ENCODE measurements at regions not wholly inside any gene's neighbourhood (a gene's known extent, or its start where the extent isn't known, plus 50 kb on each side); places are given as distances from the start of the nearest gene placed in this dataset.

DNA sequence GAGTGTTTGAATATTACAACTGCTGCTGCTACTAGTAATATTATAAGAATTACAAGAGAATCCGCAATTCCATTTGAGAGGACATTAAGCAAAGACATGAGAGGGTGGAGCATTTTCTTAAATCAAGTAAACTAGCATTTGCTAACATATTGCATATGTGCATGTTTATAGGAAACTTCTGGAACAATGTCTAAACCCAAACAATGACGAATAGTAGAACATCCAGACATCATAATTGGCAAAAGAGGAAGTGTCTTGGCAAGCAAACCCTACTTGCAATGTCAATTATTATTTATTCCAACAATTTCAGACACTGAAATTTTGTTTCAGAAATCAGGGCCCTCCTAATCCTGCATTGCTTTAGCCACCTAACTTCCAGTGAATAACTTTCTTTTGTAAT, 1155.3 kb upstream of the GJE1 start:
- H3K36me3 ChIP-seq = no peaks in the 10 kb centered on the region
- 49% methylated on average over 2 of the region's 2 CpGs for WGBS
- no peak overlapping the region for H3K4me3 ChIP-seq
- DNase-seq (ENCODE audit: low spot score in 2 of 2) = no peak
- no peak overlapping the region for H3K27ac ChIP-seq
- H3K9me3 ChIP-seq = no peaks in the 10 kb centered on the region
- no peak for TF ChIP-seq POLR2AphosphoS5 (IDR thresholded peaks at IDR 0.05)
- TF ChIP-seq EP300 (IDR thresholded peaks at IDR 0.05) = no peak
- no peak for TF ChIP-seq POLR2A (IDR thresholded peaks at IDR 0.05)
- TF ChIP-seq, protein P1, sequence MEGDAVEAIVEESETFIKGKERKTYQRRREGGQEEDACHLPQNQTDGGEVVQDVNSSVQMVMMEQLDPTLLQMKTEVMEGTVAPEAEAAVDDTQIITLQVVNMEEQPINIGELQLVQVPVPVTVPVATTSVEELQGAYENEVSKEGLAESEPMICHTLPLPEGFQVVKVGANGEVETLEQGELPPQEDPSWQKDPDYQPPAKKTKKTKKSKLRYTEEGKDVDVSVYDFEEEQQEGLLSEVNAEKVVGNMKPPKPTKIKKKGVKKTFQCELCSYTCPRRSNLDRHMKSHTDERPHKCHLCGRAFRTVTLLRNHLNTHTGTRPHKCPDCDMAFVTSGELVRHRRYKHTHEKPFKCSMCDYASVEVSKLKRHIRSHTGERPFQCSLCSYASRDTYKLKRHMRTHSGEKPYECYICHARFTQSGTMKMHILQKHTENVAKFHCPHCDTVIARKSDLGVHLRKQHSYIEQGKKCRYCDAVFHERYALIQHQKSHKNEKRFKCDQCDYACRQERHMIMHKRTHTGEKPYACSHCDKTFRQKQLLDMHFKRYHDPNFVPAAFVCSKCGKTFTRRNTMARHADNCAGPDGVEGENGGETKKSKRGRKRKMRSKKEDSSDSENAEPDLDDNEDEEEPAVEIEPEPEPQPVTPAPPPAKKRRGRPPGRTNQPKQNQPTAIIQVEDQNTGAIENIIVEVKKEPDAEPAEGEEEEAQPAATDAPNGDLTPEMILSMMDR (IDR thresholded peaks at IDR 0.05) = no peak
- no peaks in the 10 kb centered on the region for H3K27me3 ChIP-seq
- H3K4me1 ChIP-seq = peaks cover 15% of the 10 kb centered on the region

DNA sequence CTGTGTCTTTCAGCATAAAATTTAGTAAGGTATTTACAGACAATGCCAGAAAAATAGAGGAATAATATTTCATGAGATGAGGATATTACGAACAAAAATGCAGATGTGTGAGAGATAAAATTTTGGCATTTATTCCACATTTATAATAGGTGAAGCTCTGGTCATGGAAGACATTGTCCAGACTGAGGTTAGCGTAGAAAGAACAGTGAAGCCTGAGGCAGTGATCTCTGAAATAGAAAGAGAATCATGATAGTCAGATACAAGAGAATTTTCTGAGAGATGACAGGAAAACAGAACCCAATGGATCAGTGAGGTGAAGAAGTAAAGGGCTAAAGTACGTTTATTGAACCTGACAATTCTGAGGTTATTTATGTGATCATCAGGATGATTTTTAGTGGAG, 1155.9 kb upstream of the GJE1 start:
- 54% methylated on average over 3 of the region's 3 CpGs for WGBS
- no peak overlapping the region for H3K4me3 ChIP-seq
- no peaks in the 10 kb centered on the region for H3K36me3 ChIP-seq
- no peaks in the 10 kb centered on the region for H3K27me3 ChIP-seq
- H3K9me3 ChIP-seq = no peaks in the 10 kb centered on the region
- TF ChIP-seq EP300 (IDR thresholded peaks at IDR 0.05) (no peak), POLR2A (IDR thresholded peaks at IDR 0.05) (no peak), POLR2AphosphoS5 (IDR thresholded peaks at IDR 0.05) (no peak)
- TF ChIP-seq, protein P1 (IDR thresholded peaks at IDR 0.05) = no peak
- H3K4me1 ChIP-seq = peaks cover 15% of the 10 kb centered on the region
- DNase-seq (ENCODE audit: low spot score in 2 of 2) = no peak
- no peak overlapping the region for H3K27ac ChIP-seq

DNA sequence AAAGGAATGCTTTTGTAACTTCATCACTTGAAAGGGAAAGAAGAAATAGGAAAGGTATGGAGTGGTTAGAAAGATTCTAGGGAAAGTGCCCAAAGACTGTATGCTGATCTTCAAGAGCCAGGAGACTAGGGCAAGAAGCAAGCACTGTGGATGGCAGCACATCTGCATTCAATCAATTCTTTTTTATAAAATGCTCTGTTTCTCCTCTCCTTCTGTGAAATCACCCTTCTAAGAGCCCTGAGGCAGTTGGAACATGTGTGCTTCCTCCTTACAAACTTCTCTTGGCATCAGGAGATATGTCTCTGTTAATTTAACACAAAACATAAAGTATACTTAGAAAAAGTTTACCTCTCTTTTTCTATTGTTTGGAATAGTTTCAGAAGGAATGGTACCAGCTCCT, 1162.2 kb upstream of the GJE1 start:
- Histone ChIP-seq H3K9me3 (no peaks in the 10 kb centered on the region), H3K27me3 (no peaks in the 10 kb centered on the region), H3K36me3 (no peaks in the 10 kb centered on the region), H3K4me3 (no peak overlapping the region), H3K27ac (no peak overlapping the region), H3K4me1 (no peaks in the 10 kb centered on the region)
- no peak for DNase-seq (ENCODE audit: low spot score in 2 of 2)
- TF ChIP-seq POLR2AphosphoS5 (IDR thresholded peaks at IDR 0.05) = no peak
- no peak for TF ChIP-seq EP300 (IDR thresholded peaks at IDR 0.05)
- no peak for TF ChIP-seq POLR2A (IDR thresholded peaks at IDR 0.05)
- TF ChIP-seq, protein P1 (IDR thresholded peaks at IDR 0.05) = no peak

DNA sequence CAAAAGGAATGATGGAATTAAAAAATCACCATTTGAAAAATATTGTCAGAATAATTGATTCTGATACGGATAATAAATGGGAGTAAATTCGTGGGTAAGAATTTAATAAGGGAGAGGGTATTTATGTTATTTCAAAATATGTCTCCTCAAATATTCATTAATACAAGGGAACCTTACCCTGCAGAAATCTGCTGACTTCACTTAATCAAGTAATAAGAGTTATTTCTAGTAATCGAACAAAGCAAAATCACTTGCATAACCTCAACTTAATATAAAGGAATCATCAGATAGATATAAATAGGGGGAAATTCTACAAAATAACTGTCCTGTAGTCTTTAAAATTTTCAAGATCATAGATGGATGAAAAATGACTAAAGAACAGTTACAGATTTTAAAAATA, 1164.7 kb upstream of the GJE1 start:
- H3K4me1 ChIP-seq = no peaks in the 10 kb centered on the region
- H3K4me3 ChIP-seq = no peak overlapping the region
- H3K27me3 ChIP-seq = no peaks in the 10 kb centered on the region
- WGBS = 91% methylated on average over 3 of the region's 3 CpGs
- no peak overlapping the region for H3K27ac ChIP-seq
- H3K9me3 ChIP-seq = no peaks in the 10 kb centered on the region
- H3K36me3 ChIP-seq = no peaks in the 10 kb centered on the region
- DNase-seq (ENCODE audit: low spot score in 2 of 2) = no peak
- TF ChIP-seq POLR2AphosphoS5 (IDR thresholded peaks at IDR 0.05) = no peak

DNA sequence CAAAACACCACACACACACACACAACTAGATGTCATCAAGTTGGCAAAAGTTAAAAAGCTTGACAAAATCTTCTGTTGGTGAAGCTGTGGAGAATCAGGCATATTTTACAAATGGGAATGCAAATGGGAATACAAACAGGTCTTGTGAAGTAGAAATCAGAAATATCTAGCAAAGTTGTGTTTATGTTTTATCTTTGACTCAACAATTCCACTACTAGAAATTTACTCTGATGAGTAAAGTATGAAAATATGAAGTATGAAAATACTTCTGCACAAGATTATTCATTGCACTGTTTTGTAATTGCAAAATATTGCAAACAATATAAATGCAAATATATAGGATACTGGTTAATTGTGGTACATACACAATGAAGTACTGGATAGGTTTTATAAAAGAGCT, 1166.0 kb upstream of the GJE1 start:
- TF ChIP-seq POLR2A (IDR thresholded peaks at IDR 0.05) = no peak
- DNase-seq (ENCODE audit: low spot score in 2 of 2) = no peak
- no peaks in the 10 kb centered on the region for H3K4me1 ChIP-seq

DNA sequence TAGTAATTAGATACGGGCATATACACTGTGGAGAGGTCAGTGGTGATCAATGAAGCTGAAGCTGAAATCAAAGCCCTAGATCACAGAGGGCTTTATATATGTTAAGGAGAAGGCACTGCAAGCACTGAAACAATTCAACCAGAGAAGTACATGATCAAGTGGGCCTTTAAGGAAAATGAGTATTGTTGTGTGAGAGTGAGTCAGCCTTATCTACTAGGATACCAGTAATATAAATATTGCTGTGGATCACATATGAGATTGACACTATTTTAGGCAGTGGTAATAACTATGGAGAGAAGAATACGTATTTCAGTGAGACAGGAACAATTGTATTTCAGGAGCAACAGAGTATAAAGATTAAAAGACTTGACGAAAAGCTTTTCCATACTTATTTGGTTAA, 1172.2 kb upstream of the GJE1 start:
- Histone ChIP-seq H3K9me3 (no peaks in the 10 kb centered on the region), H3K36me3 (no peaks in the 10 kb centered on the region), H3K4me1 (peaks cover 7% of the 10 kb centered on the region), H3K27me3 (no peaks in the 10 kb centered on the region), H3K4me3 (no peak overlapping the region), H3K27ac (no peak overlapping the region)
- TF ChIP-seq, protein P1 (IDR thresholded peaks at IDR 0.05) = no peak
- TF ChIP-seq EP300 (IDR thresholded peaks at IDR 0.05) = no peak
- TF ChIP-seq POLR2A (IDR thresholded peaks at IDR 0.05) = no peak
- TF ChIP-seq POLR2AphosphoS5 (IDR thresholded peaks at IDR 0.05) = no peak
- 92% methylated on average over 3 of the region's 3 CpGs for whole genome bisulfite sequencing
- DNase-seq (ENCODE audit: low spot score in 2 of 2) = no peak

More for the DNA sequence above, 1166.0 kb upstream of the GJE1 start:
- Histone ChIP-seq H3K4me3 (no peak overlapping the region), H3K27ac (no peak overlapping the region), H3K27me3 (no peaks in the 10 kb centered on the region), H3K36me3 (no peaks in the 10 kb centered on the region), H3K9me3 (no peaks in the 10 kb centered on the region)
